HepG2 (cell line): ENCODE measurements at regions not wholly inside any gene's neighbourhood (a gene's known extent, or its start where the extent isn't known, plus 50 kb on each side); places are given as distances from the start of the nearest gene placed in this dataset.

Experiments
- ATAC-seq: fragments of 200-7000 bp; cut with Tn5 transposase; 3 replicates; pipeline ENCODE4 v1.9.1; 2020; ENCODE audit warnings: mild to moderate bottlenecking, moderate library complexity
- BruUV-seq: library from RNA; stranded (reverse); fragments of 400-500 nt; replicated peaks from 2 replicates; lab custom pipeline; 2021; lab: Mats Ljungman, UMichigan
- CTCF ChIA-PET: fragments of 300-600 bp; formaldehyde crosslinking; extraction: SDS; loops from one replicate; lab custom pipeline; 2021; ENCODE audit warnings: low total read pairs, inconsistent platforms, low intra/inter-chr PET ratio; lab: Yijun Ruan, JAX
- POLR2A ChIA-PET: fragments of 350-600 bp; sonication (Branson Sonifier 250); formaldehyde crosslinking; loops from one replicate; lab custom pipeline; 2020; ENCODE audit warnings: antibody characterized with exemption, inconsistent platforms; lab: Yijun Ruan, JAX
- DNase-seq: peaks from one replicate; pipeline ENCODE4 v3.0.0-alpha.2; 2015; ENCODE audit warnings: low spot score
- FAIRE-seq: peaks from 3 replicates; lab custom pipeline; 2011; peaks lifted over from hg19 to GRCh38; lab: Jason Lieb, UNC
- H2AFZ ChIP-seq: one replicate; pipeline ENCODE4 v1.6.1; 2011; ENCODE audit warnings: low read length, inconsistent platforms
- H3K27ac ChIP-seq: fragments of 300-600 bp; 3 replicates; pipeline ENCODE4 v1.8.0; 2011; ENCODE audit warnings: mixed run types, mild to moderate bottlenecking, mixed read lengths, low read length, inconsistent platforms; ENCODE audit not compliant: insufficient read depth; ENCODE audit errors: extremely low read length
- H3K27me3 ChIP-seq, 2 experiments: fragments of 200-600 bp in 1 of 2; 2 replicates in 1 of 2; 3 replicates in 1 of 2; pipeline versions ENCODE4 v1.6.0 to v1.8.0; 2011; ENCODE audit warnings: low read length in 2 of 2, mild to moderate bottlenecking in 2 of 2, moderate library complexity in 2 of 2, inconsistent platforms in 1 of 2; ENCODE audit not compliant: insufficient read depth in 2 of 2, control insufficient read depth in 1 of 2
- H3K36me3 ChIP-seq, 2 experiments: fragments of 200-600 bp in 1 of 2; replicated peaks in 1 of 2; 2 replicates in 1 of 2; 3 replicates in 1 of 2; pipeline versions ENCODE4 v1.5.1 to v1.8.0; 2011; ENCODE audit warnings: low read length in 2 of 2, inconsistent platforms in 1 of 2; ENCODE audit not compliant: insufficient read depth in 2 of 2, control insufficient read depth in 1 of 2
- H3K4me1 ChIP-seq: 2 replicates; pipeline ENCODE4 v1.5.1; 2012; ENCODE audit warnings: low read length, inconsistent platforms; ENCODE audit not compliant: insufficient read depth
- H3K4me2 ChIP-seq: 2 replicates; pipeline ENCODE4 v1.6.0; 2011; ENCODE audit warnings: low read depth, low read length, inconsistent platforms
- H3K4me3 ChIP-seq, 3 experiments: fragments of 200-600 bp in 1 of 3; sonication (generic), shearing (Covaris generic) in 1 of 3; replicated peaks in 1 of 3; 2 replicates each; pipeline ENCODE4 v1.5.1; 2011 to 2016; ENCODE audit warnings: low read length in 3 of 3, inconsistent platforms in 2 of 3, low read depth in 2 of 3, mild to moderate bottlenecking in 2 of 3, control low read depth in 1 of 3, mixed read lengths in 1 of 3; ENCODE audit not compliant: insufficient read depth in 1 of 3
- H3K79me2 ChIP-seq: one replicate; pipeline ENCODE4 v1.6.1; 2011; ENCODE audit warnings: low read length, inconsistent platforms; ENCODE audit not compliant: insufficient read depth
- H3K9ac ChIP-seq: 2 replicates; pipeline ENCODE4 v1.6.0; 2011; ENCODE audit warnings: mild to moderate bottlenecking, low read depth, low read length, inconsistent platforms; ENCODE audit not compliant: insufficient read depth
- H3K9me3 ChIP-seq: 2 replicates; pipeline ENCODE4 v1.5.1; 2012; ENCODE audit warnings: mild to moderate bottlenecking, low read length
- H4K20me1 ChIP-seq: 2 replicates; pipeline ENCODE4 v1.6.0; 2011; ENCODE audit warnings: inconsistent platforms, mild to moderate bottlenecking, low read length, moderate library complexity; ENCODE audit not compliant: insufficient read depth
- CAMTA2 ChIP-seq: sonication (generic); formaldehyde crosslinking; IDR thresholded peaks from 2 replicates; pipeline ENCODE4 v1.4.0; 2020; ENCODE audit warnings: mild to moderate bottlenecking, missing genetic modification reagents, borderline replicate concordance
- HDAC2 ChIP-seq: sonication (generic); formaldehyde crosslinking; IDR thresholded peaks from 2 replicates; pipeline ENCODE4 v1.4.0; 2020; ENCODE audit warnings: missing genetic modification reagents
- MEIS2 ChIP-seq: sonication (generic); formaldehyde crosslinking; IDR thresholded peaks from 2 replicates; pipeline ENCODE4 v1.9.0; 2021; ENCODE audit warnings: mild to moderate bottlenecking, missing genetic modification reagents
- NFYC ChIP-seq: IDR thresholded peaks from 2 replicates; pipeline ENCODE4 v1.6.1; 2016; ENCODE audit warnings: missing genetic modification reagents, missing compliant biosample characterization
- ONECUT2 ChIP-seq: sonication (generic); formaldehyde crosslinking; IDR thresholded peaks from 2 replicates; pipeline ENCODE4 v1.4.0; 2020; ENCODE audit warnings: missing genetic modification reagents
- PAXIP1 ChIP-seq: sonication (generic); formaldehyde crosslinking; conservative IDR thresholded peaks from 2 replicates; pipeline ENCODE4 v1.4.0; 2020; ENCODE audit warnings: mild to moderate bottlenecking, missing genetic modification reagents, moderate library complexity
- SNRNP70 ChIP-seq: fragments of 200-400 bp; formaldehyde crosslinking; IDR thresholded peaks from 2 replicates; pipeline ENCODE4 v1.6.1; 2017; ENCODE audit warnings: mild to moderate bottlenecking, low read depth, low read length, moderate library complexity
- YEATS2 ChIP-seq: sonication (generic); formaldehyde crosslinking; IDR thresholded peaks from 2 replicates; pipeline ENCODE4 v1.4.0; 2020; ENCODE audit warnings: missing genetic modification reagents, borderline replicate concordance
- ZFX ChIP-seq: sonication (generic); formaldehyde crosslinking; IDR thresholded peaks from 2 replicates; pipeline ENCODE4 v1.4.0; 2020; ENCODE audit warnings: mild to moderate bottlenecking, low read depth, missing genetic modification reagents, moderate library complexity
- ZHX1 ChIP-seq: sonication (generic); formaldehyde crosslinking; IDR thresholded peaks from 2 replicates; pipeline ENCODE4 v1.8.1; 2022; ENCODE audit warnings: low read depth, mild to moderate bottlenecking, missing genetic modification reagents
- ZMYM4 ChIP-seq: sonication (generic); formaldehyde crosslinking; IDR thresholded peaks from 2 replicates; pipeline ENCODE4 v1.8.1; 2023; ENCODE audit warnings: mild to moderate bottlenecking, missing genetic modification reagents
- ZNF296 ChIP-seq: sonication (generic); formaldehyde crosslinking; conservative IDR thresholded peaks from 2 replicates; pipeline ENCODE4 v1.5.0; 2020; ENCODE audit warnings: mild to moderate bottlenecking, missing genetic modification reagents
- ZNF580 ChIP-seq: IDR thresholded peaks from 2 replicates; pipeline ENCODE4 v1.6.1; 2016; ENCODE audit warnings: low read depth, borderline replicate concordance
- WGBS: methylation state at CpG from one replicate; pipeline ENCODE4 v1.1.6; 2017; ENCODE audit warnings: low lambda C conversion rate; 5-methylcytosine and 5-hydroxymethylcytosine counted together
- in situ Hi-C: cut with HindIII; loops from 2 replicates; pipeline ENCODE4 v1.10.0; 2017; ENCODE audit warnings: low pct_unique_long_range_greater_than_20kb; ENCODE audit not compliant: extremely low pct_ligation_motif_present
- intact Hi-C: fragments of 100-400 bp; cut with micrococcal nuclease; formaldehyde crosslinking; loops from one replicate; pipeline ENCODE4 v1.10.0; 2022; ENCODE audit not compliant: unreplicated experiment

- Histone ChIP-seq H3K27me3 (peaks cover 3 to 52% of the 10 kb centered on the region in 2 experiments; a peak in 3 of 5 replicates), H3K9ac (no peak overlapping the region), H3K4me1 (no peaks in the 10 kb centered on the region), H3K36me3 (no peaks in the 10 kb centered on the region), H2AFZ (no peak overlapping the region), H3K4me3 (no peak overlapping the region), H3K4me2 (no peak overlapping the region), H4K20me1 (no peaks in the 10 kb centered on the region), H3K79me2 (no peaks in the 10 kb centered on the region), H3K9me3 (no peaks in the 10 kb centered on the region), H3K27ac (no peak overlapping the region)
- ChIA-PET CTCF (no interaction called here), POLR2A (no interaction called here)
- intact Hi-C loops (no loop called here), in situ Hi-C loops (no loop called here)
- ATAC-seq (no peak), DNase-seq (no peak), FAIRE-seq (no peak)
- TF ChIP-seq PAXIP1 (CRISPR knock-in tag) (no peak), YEATS2 (CRISPR knock-in tag) (no peak), NFYC (CRISPR knock-in tag) (no peak), ZHX1 (no peak), HDAC2 (CRISPR knock-in tag) (no peak), ZFX (CRISPR knock-in tag) (no peak), SNRNP70 (no peak), ZMYM4 (CRISPR knock-in tag) (no peak), MEIS2 (CRISPR knock-in tag) (no peak), ONECUT2 (no peak), CAMTA2 (CRISPR knock-in tag) (no peak), ZNF296 (CRISPR knock-in tag) (no peak), ZNF580 (CRISPR knock-in tag) (no peak)
- WGBS, result 42% methylated on average over 5 of the region's 5 CpGs
- BruUV-seq, result no TSS peak
Observed at GRCh38 chr2:11050565-11050964, 104.7 kb upstream of the SLC66A3 start.
